AML-193 (cell line): ENCODE measurements at regions not wholly inside any gene's neighbourhood (a gene's known extent, or its start where the extent isn't known, plus 50 kb on each side); places are given as distances from the start of the nearest gene placed in this dataset.

ENCODE experiments used
- DNase-seq, 2 experiments: peaks; one replicate each; lab custom pipeline; 2025; lab: John Stamatoyannopoulos, UW

DNA sequence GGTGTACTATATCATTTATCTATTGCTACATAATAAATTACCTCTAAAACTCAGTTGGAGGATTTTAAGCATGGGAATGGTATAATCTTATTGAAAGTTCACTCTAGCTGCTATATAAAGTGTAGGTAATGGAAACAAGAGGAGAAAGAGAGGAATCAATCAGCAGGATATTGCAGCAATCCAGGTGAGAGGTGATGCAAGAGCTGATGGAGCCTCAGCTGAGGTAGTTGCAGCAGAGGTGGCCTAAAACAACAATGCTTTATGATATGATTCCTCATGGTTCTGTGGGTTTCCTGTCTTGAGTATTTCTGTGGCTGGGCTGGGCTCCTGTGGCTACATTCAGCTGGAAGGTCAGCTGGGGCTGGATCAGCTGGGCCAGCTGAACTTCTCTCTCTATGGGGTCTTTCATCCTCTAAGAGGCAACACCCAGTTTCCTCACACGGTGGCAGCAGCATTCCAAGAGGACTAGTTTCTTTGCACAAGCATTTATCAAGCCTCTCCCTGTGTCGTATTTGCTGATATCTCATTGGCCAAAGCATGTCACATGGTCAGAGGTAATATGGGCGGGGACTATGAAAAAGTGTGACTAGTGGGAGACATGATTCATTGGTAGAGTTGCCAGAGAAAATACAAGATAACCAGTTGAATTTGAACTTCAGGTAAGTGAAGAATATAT lies 135.4 kb upstream of the LARGE1 start:
- no peak for DNase-seq

DNA sequence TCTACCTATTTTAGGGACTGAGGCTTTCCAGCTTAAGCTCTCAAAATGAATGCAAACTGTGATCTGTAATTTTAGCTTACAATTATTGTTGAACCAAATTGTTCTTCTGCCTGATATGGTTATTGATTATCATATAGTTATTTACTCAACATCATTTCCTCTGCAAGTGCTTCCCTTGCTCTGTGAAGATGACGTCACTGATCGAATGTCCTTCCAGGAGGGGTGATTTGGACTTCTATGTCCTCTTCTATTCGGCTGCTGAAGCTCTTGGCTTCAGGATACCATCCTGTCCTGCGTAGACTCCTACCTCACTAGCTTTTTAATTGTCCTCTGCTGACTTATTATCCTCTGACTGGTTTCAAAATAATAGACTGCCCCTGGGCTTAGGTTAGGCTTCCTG lies 137.4 kb upstream of the LARGE1 start:
- DNase-seq, result no peak

DNA sequence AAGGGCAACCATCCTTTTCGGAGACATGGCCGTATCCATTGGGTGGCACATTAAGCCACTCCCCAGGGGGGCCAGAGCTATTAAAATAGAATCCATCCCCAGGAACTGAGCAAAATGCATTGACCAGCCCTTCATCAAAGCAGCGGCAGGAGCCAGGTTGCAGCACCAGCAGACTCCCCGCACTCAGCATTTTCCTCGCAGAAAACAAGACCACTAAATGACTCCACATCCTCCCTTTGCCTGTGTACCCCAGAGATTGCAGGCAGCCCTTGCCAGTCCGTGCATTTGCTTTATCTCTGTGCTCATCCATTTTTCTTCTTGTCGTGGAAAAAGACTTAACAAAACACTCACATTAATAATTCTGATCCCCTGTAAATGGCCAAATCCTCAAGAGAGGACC lies 144.4 kb upstream of the LARGE1 start:
- DNase-seq, result no peak

DNA sequence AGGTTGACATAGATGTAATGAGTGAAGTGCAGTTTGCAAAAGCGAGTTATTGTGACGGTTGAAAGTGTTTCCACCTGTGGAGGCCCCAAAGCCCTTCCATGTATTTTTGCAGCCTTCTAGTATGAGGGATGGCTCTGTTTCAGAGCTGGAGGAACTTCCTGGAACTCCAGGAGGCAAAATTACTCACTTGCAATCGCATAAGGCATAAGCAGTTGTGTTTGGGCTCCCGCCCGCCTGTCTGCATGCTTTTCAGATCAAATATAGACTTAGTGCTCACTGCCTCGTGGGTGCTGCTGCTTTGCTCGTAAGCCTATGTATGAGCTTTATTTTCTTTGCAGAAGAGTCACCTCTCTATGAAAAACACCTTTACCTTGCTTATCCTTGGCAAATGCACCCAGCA lies 146.8 kb upstream of the LARGE1 start:
- no peak for DNase-seq

DNA sequence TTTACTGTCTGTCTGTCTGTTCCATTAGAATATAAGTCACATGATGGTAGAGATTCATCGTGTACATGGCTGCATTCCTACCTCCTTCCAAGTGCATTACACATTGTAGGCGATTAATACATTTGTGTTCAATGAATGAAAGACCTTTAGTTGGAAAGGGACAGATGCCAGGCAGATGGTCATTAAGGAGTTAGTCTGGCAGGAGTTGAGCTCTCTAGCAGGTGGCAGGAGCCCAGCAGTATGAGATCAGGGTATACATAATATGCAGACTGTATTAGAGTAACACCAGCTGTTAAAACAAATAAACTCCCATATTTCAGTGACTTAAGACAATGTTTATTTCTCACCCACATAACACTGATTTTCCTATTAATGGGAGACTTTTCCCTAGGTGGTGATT lies 147.7 kb upstream of the LARGE1 start:
- no peak for DNase-seq

DNA sequence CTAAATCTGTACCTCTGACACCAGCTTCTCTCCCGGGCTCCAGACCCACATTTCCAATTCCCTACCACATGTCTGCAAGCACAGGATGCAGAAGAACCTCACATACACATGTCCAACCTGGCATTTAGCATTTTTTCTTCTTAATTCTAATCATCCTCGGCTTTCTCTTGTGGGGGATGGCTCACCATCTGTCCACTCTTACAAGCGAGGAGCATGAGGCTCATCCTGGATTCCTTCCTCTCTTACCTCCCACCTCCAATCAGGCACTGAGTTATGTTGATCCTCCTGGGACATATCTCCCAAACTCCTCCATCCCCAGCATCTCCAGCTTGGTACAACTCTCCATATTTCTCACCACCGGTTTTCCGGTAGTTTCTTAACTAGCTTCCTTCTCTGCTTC lies 149.8 kb upstream of the LARGE1 start:
- no peak for DNase-seq

DNA sequence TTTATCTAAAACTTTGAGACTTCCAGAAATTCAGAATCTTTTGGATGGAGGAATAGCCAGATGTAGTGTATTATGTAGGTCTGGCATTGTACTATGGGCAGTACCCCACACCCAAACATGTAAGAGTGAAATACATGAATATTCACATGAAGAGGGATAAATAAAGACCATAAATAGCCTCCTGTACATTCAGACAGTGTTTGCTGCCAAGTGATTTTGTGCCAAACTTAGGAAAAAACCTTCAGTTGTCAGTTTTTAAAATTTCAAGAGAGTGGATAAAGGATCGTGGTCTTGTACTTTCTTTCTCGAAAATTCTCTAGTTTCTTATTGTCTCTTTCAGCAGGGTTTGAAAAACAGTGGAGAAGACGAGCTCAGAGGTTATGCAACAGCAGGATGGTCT lies 150.3 kb upstream of the LARGE1 start:
- DNase-seq, result no peak

DNA sequence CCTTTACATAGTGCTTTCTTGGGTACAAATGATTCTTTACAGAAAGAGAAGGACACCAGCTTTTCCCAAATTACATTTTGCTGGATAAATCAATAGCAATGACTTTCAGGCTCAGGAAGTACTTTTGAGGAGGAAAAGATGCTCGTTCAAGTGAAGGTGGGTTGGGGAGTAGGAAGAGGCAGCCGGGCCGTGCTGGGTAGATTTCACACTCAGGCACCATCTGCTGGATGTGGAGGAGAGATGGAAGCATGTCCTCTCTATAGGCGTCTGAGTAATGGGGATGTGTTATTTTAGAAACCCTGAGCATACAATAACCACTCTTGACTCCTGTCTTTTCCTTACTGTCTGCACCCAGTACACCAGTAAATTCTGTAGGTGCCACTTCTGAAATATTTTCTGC lies 152.3 kb upstream of the LARGE1 start:
- DNase-seq, result no peak

DNA sequence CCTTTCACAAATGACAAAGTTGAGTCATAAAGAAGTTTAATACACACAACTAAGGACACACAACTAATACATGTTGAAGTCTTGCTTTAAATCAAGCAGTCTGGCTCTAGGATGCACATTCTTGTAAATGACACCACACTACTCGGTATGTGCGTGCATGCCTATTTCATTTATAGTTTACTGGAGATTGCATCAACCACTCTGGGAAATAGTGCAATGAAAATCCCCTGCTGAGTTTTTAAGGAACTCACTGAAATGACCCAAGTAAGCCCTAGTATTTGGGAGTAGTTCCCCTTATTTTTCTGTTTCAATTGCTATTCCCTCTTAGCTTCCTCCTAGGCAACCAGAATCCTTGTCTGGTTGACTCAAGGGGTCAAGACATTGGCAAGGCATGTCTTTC lies 160.2 kb upstream of the LARGE1 start:
- no peak for DNase-seq

DNA sequence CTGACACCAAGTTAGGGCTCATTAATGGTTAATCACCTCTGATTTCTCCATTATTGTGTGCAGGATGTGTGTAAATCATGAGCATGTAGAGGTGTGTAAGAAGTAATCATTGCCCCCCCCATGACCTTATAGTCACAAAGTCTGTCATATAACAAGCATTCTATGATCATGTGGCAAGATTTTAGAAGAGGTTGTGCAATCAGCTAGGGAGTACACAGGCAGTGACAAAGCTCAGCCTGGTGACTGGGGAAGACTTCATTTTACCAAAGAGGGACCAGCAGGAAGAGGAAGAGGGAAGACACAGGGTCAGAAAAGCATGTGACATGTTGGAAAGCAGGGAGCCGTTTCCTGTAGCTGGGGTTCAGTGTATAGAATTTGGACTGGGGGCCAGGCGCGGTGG lies 176.5 kb upstream of the LARGE1 start:
- no peak for DNase-seq

DNA sequence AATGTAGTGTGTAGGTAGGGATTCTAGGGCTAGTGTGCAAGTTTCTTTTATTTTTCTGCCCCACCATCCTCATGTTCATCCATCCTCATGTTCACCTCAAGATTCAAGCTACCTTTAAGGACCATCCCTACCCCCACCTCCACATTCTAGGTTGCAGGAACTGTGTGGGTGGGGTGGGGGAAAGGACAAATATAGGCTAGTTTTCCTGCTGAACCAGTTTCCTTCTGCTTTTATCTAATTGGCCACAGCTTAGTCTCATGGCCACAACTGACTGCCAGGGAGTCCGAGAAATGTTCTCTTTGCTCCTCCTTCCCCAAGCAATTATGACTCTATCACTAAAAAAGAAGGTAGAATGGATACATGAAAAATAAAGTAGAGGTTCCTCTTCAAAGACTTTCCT lies 179.0 kb upstream of the LARGE1 start:
- no peak for DNase-seq

DNA sequence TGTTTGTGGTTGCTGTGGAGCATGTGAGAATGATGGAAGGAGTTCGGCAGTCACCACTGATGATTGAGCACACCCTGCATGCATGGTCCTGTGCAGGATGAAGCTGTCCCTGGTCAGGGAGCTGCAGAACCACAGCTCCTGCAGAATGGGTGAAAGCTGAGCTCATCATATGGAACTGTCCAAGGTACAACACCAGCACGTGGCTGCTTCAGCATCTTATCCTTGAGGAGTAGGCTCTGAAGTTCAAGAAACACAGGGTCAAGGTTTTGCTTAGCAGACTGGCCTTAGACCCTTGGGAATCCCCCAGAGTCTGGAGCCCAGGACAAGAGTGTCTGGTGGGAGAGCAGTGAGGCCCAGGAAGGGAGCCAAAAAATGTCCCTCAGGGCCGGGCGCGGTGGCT lies 182.4 kb upstream of the LARGE1 start:
- no peak for DNase-seq

DNA sequence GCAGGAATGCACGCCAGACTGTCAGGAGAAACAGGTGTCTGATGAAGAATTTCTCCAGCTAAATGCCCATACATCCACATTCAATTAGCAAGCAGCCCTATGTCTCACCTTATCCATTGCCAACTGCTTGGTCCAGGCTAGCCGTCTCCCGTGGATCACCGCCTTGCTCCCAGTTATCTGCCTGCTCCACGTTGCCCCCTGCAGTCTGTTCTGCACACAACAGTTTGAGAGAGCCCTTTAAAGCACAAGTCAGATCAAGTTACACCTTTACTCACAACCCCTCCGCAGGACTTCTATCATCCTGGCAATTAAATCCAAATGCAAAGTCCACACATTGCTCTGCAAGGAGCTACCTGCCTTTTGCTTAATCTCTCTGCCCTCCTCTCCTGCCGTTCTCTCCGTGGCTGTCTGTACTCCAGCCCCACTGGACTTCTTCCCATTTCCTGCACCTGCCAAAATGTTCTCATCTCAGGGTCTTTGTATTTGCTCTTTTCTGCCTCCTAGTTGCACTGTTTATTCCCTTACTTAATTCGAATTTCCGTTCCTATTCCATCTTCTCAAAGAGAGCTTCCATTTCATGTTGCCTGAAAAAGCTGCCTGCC lies 185.3 kb upstream of the LARGE1 start:
- DNase-seq, result no peak

DNA sequence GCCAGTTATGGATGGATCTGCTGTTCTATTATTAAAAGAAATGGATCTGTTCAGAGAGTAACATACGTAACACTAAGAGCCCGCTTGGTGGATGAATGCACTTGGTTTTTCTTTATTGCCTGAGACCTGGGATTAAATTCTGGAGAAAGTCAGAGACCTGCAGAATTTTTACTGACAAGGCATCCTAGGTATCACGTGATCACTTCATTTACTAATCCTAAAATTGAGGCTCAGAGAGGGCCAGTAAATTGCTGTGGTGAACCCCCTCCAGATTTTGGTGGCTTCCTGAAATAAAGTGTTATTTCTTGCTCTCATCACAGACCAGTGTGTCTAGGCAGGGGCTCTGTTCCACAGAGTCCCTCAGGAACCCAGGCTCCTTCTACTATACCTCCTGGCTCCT lies 187.9 kb upstream of the LARGE1 start:
- DNase-seq, result no peak

DNA sequence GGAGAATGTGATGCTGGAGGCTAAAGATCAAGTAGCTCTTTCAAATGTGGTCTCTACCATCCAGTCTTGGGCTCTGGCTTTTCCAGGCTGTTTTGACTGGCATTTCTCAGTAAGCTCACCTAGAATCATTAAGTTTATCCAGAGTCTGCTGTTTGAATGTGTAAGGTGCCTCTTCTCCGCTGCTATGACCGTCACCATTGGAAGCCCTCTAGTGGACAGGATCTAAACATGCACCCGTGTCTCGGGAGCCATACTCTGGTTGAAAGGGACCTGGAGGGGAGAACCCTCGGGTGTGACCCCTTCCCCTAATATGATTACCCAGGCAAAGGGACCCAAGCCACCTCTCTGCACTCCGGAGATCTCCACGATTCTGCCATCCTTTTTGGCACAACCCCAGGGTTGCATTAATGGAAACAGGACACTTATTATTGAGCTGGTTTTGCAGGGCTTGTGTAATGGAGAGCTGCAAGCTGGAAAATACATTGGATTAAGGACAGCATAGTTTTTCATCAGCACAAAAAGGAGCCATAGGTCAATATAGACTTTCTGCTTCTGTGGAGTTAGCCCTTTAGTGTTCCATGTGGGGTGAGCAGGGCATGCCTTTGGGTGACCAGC lies 191.0 kb upstream of the LARGE1 start:
- peak in 1 of 2 experiments; percentile 8 for DNase-seq

DNA sequence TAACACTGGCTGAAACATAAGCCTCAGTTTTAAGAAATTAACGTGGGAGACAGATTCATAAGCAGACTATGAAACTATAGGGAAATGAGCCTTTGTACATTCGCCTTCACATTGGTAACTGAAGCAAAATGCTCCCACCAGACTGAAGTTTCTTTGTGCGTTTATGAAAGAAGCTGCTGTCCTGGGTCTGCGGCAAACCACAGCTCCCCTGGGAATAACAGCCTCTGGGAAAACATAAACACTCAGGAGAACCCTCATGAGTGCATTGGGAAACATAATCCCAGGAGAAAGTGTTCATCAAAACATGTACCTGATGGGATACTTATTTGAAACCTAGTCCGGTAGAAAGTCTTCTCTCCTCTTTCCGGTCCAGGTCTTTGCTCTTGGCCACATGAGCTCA lies 193.1 kb upstream of the LARGE1 start:
- DNase-seq, result no peak

DNA sequence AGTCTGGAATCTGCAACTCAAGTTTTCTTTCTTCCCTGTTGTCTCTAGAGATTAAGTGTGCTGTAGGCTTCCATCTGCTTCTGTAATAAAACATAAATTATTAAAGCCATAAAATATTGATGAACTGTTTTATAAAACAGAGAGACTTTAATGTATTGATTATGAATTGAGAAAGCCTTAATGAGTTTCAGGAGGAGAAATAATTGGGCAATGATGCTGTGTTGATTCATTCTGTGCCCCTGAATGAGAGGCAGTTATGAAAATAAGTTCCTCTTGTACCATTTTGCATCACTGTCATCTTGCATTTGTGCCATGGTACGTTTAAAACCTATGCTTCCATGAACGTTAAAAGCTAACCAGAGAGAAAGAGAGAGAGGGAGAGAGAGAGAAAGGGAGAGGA lies 194.1 kb upstream of the LARGE1 start:
- DNase-seq, result no peak

DNA sequence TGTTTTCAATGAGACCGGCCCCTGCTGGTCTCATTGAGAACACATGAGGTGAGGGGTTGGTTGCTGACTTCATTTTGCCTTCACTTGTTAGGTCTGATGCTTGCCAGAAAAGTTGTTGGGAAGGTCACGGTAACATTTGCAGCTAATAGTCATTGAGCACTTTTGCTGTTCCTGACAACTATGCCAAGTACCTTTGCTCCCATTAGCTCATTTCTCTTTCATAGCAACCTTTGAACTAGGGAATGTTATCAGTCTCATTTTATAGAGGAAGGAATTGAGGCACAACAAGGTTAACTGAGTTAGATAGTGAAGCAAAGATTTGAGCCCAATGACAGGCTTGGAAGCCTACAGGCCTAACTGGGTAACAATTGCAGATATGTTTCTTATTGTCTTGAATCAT lies 195.4 kb upstream of the LARGE1 start:
- DNase-seq, result no peak

DNA sequence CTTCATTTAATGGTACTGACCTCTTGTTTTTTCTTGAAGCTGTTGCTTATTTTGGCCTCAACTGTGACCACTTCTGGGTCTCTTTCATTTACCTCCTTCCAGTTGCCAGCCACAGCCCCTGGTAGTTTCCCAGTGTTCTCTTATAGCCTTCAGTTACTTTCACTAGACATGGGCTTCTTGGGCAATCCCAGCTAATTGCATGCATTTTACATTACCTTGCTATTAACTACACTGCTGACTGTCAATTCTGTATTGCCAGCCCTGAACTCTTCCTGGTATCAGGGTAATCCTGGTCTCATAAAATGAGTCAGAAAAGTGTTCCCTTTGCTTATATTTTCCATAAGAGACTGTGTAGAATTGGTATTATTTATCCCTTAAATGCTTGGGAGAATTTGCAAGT lies 195.8 kb upstream of the LARGE1 start:
- DNase-seq, result no peak

DNA sequence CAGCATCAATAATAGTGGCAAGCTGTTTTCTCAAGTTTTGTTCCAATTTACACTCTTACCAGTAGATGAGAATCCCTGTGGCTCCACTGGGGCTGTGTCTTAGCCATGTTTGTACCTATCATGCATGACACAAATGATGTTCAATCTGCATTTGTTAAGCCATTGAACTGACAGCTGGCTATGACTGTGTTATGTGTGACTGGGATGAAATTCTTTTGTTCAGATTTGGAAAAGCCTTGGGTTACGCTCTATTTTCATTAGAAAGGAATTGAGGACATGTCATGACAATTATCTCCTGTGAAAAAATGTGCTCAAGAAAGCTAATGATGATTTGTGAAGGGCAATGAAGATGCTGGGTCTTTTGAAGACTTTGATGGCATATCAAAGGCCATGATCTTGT lies 201.8 kb upstream of the LARGE1 start:
- no peak for DNase-seq

DNA sequence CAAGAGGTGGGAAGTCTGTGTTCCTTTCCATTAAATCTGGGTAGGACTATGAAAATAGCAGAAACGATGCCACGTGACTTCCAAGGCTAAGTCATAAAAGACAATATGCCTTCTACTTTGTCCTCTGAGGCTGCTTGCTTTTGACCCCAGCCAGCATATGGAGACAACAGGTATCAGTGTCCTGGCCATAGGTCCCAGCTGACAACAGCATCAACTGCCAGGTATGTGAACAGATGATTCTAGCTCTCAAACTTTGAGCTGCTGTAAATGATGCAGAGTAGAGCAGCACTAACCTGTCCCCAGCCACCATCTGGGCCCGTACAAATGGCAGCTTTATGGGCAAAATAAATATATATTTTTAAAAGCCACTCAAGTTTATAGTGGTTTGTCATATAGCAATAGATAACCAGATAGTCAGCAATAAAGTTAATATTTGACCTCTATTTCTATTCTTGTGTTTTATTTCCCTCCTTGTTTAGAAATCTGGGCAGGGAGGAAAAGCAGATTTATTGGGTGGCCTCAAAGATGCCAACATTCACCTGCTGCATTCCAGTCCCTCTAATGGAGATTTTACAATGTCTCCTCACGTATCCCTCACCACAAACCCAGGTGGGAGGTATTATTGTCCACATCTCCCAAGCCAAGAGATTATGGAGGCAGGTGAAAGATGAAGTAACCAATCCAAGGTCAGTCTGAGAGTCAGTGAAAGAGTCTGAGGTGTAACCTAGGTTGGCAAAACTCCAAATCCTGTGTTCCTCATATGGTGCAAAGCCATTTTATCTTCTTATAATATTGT lies 209.6 kb upstream of the LARGE1 start:
- DNase-seq, result no peak

DNA sequence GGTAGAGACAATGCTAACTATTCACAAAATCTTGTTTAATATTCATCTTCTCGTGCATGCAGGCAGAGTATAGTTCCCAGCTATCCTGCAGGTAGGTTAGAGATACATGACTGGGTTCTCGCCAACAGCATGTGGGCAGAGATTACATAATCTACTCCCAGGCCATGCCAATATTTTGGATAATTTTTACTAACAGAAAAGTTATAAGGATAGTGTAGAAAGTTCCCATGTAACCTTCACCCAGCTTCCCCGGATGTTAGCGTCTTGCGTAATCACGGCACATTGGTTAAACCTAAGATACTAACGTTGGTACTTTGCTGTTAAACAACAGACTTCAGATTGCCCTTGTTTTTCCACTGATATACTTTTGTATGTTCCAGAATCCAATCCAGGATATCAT lies 215.5 kb upstream of the LARGE1 start:
- no peak for DNase-seq

DNA sequence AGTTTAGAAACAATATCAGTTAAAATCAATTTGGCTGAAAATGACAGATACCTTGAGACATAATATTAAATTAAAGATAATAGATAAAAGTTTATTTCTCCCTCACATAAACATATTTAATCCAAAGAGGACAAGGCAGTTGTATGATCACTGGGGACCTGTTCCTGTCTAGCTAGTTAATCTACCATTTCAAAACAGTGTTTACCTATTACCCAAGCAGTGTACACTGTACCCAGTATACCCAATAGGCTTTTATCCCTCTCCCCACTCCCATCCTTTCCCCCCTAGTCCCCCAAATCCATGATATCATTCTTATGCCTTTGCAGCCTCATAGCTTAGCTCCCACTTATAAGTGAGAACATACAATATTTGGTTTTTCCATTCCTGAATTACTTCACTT lies 229.7 kb upstream of the LARGE1 start:
- DNase-seq, result no peak
